ENCODE measurements at regions not wholly inside any gene's neighbourhood (a gene's known extent, or its start where the extent isn't known, plus 50 kb on each side); places are given as distances from the start of the nearest gene placed in this dataset.

DNA sequence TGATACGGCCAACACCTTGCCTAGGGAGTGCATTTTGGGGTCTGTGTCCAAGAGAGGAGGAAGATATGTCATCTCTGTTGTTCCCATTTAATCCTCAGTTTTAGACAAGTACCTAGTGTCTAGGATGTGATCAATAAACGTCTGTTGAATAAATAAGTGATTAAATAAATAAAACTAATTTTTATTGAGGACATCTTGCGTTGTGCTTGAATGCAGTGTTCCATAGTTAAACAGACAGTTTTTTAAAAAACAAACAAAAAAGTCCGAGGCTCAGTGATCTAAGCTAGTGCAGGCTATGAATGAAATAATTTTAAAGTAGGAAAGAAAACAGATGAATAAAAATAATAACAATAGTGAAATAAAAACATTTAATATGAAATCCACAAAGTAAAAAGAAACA, 283.0 kb upstream of the MAF start:
- TF ChIP-seq, protein P1, sequence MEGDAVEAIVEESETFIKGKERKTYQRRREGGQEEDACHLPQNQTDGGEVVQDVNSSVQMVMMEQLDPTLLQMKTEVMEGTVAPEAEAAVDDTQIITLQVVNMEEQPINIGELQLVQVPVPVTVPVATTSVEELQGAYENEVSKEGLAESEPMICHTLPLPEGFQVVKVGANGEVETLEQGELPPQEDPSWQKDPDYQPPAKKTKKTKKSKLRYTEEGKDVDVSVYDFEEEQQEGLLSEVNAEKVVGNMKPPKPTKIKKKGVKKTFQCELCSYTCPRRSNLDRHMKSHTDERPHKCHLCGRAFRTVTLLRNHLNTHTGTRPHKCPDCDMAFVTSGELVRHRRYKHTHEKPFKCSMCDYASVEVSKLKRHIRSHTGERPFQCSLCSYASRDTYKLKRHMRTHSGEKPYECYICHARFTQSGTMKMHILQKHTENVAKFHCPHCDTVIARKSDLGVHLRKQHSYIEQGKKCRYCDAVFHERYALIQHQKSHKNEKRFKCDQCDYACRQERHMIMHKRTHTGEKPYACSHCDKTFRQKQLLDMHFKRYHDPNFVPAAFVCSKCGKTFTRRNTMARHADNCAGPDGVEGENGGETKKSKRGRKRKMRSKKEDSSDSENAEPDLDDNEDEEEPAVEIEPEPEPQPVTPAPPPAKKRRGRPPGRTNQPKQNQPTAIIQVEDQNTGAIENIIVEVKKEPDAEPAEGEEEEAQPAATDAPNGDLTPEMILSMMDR (IDR thresholded peaks at IDR 0.05), result no peak
- no peak for TF ChIP-seq POLR2AphosphoS5 (IDR thresholded peaks at IDR 0.05; ENCODE audit: low read depth, low read length)
- no peak for TF ChIP-seq TCF7L2 (IDR thresholded peaks at IDR 0.05; ENCODE audit: low read depth, low read length)
- TF ChIP-seq, protein P2, sequence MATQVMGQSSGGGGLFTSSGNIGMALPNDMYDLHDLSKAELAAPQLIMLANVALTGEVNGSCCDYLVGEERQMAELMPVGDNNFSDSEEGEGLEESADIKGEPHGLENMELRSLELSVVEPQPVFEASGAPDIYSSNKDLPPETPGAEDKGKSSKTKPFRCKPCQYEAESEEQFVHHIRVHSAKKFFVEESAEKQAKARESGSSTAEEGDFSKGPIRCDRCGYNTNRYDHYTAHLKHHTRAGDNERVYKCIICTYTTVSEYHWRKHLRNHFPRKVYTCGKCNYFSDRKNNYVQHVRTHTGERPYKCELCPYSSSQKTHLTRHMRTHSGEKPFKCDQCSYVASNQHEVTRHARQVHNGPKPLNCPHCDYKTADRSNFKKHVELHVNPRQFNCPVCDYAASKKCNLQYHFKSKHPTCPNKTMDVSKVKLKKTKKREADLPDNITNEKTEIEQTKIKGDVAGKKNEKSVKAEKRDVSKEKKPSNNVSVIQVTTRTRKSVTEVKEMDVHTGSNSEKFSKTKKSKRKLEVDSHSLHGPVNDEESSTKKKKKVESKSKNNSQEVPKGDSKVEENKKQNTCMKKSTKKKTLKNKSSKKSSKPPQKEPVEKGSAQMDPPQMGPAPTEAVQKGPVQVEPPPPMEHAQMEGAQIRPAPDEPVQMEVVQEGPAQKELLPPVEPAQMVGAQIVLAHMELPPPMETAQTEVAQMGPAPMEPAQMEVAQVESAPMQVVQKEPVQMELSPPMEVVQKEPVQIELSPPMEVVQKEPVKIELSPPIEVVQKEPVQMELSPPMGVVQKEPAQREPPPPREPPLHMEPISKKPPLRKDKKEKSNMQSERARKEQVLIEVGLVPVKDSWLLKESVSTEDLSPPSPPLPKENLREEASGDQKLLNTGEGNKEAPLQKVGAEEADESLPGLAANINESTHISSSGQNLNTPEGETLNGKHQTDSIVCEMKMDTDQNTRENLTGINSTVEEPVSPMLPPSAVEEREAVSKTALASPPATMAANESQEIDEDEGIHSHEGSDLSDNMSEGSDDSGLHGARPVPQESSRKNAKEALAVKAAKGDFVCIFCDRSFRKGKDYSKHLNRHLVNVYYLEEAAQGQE (IDR thresholded peaks at IDR 0.05; ENCODE audit: insufficient read depth in 1 of 2, low read depth in 2 of 2, low read length in 1 of 2), result no peak
- no peak for TF ChIP-seq SIN3A (IDR thresholded peaks at IDR 0.05; ENCODE audit: borderline replicate concordance, insufficient read depth, low read depth, low read length)
